HCT116 (cell line): ENCODE measurements at regions not wholly inside any gene's neighbourhood (a gene's known extent, or its start where the extent isn't known, plus 50 kb on each side); places are given as distances from the start of the nearest gene placed in this dataset.
"Not testable (repeated sequence)": the region's sequence is repeated elsewhere in the genome, so short reads cannot be mapped to it uniquely, and the experiment has no call there.

Experiments used
- ATAC-seq: fragments of 200-7000 bp; cut with Tn5 transposase; 2 replicates; pipeline ENCODE4 v1.9.1; 2020; ENCODE audit warnings: mild to moderate bottlenecking, moderate library complexity
- BruUV-seq: library from RNA; stranded (reverse); fragments of 400-500 nt; replicated peaks from 2 replicates; lab custom pipeline; 2021; lab: Mats Ljungman, UMichigan
- CTCF ChIA-PET: fragments of 300-600 bp; sonication (Branson Sonifier 250); formaldehyde crosslinking; loops from one replicate; lab custom pipeline; 2021; ENCODE audit warnings: antibody characterized with exemption; lab: Charles Lee
- POLR2A ChIA-PET: fragments of 300-600, 350-600 bp; sonication (Branson Sonifier 250); formaldehyde crosslinking; loops from one replicate; lab custom pipeline; 2021; ENCODE audit warnings: antibody characterized with exemption; lab: Charles Lee
- RAD21 ChIA-PET, 2 experiments: fragments of 300-600 bp; sonication (Branson Sonifier 250); formaldehyde crosslinking; loops; one replicate each; lab custom pipeline; 2023; ENCODE audit warnings: low total read pairs in 2 of 2; ENCODE audit not compliant: uncharacterized antibody in 2 of 2, unreplicated experiment in 2 of 2, low non-redundant PET in 1 of 2; lab: Charles Lee
- DNase-seq: peaks from one replicate; pipeline ENCODE4 v3.0.0-alpha.2; 2010; ENCODE audit warnings: low read depth, low spot score
- H2AFZ ChIP-seq: fragments of 200-600 bp; shearing (Covaris generic), sonication (generic); 2 replicates; pipeline ENCODE4 v1.6.1; 2017; ENCODE audit warnings: low read depth, mixed run types, mixed read lengths, antibody characterized with exemption, low read length; ENCODE audit not compliant: poor library complexity, severe bottlenecking
- H3K27ac ChIP-seq: 2 replicates; pipeline ENCODE4 v1.5.1; 2012; ENCODE audit warnings: low read depth, low read length
- H3K27me3 ChIP-seq: fragments of 200-600 bp; sonication (generic); 2 replicates; pipeline ENCODE4 v1.6.1; 2016; ENCODE audit warnings: mixed run types, low read length, mixed read lengths; ENCODE audit not compliant: insufficient read depth
- H3K36me3 ChIP-seq, 2 experiments: fragments of 200-500 bp in 1 of 2; fragments of 200-600 bp in 1 of 2; sonication (Bioruptor generic) in 1 of 2; sonication (generic) in 1 of 2; 2 replicates each; pipeline versions ENCODE4 v1.5.1 to v1.6.1; 2014 to 2016; ENCODE audit warnings: low read length in 2 of 2, inconsistent platforms in 1 of 2, mixed read lengths in 1 of 2, mixed run types in 1 of 2; ENCODE audit not compliant: insufficient read depth in 2 of 2, control insufficient read depth in 1 of 2
- H3K4me1 ChIP-seq, 2 experiments: fragments of 200-600 bp in 1 of 2; sonication (generic) in 1 of 2; 2 replicates each; pipeline versions ENCODE4 v1.5.1 to v1.6.1; 2012 to 2017; ENCODE audit warnings: low read length in 2 of 2, inconsistent platforms in 1 of 2, mild to moderate bottlenecking in 1 of 2, mixed read lengths in 1 of 2, mixed run types in 1 of 2, moderate library complexity in 1 of 2; ENCODE audit not compliant: insufficient read depth in 2 of 2, control insufficient read depth in 1 of 2
- H3K4me2 ChIP-seq: fragments of 200-600 bp; sonication (generic); 2 replicates; pipeline ENCODE4 v1.6.1; 2017; ENCODE audit warnings: mixed run types, low read length, mixed read lengths
- H3K4me3 ChIP-seq, 2 experiments: fragments of 200-600 bp in 1 of 2; sonication (generic) in 1 of 2; replicated peaks in 1 of 2; 2 replicates each; pipeline ENCODE4 v1.5.1; 2011 to 2016; ENCODE audit warnings: low read length in 2 of 2, control low read depth in 1 of 2, low read depth in 1 of 2, mild to moderate bottlenecking in 1 of 2, mixed read lengths in 1 of 2, mixed run types in 1 of 2
- H3K79me2 ChIP-seq: fragments of 200-600 bp; sonication (generic); 2 replicates; pipeline ENCODE4 v1.6.1; 2017; ENCODE audit warnings: mild to moderate bottlenecking, mixed run types, low read length, moderate library complexity, mixed read lengths; ENCODE audit not compliant: insufficient read depth
- H3K9ac ChIP-seq: fragments of 200-600 bp; sonication (generic); 2 replicates; pipeline ENCODE4 v1.6.1; 2016; ENCODE audit warnings: low read length, mixed read lengths
- H3K9me2 ChIP-seq: fragments of 200-600 bp; sonication (generic), shearing (Covaris generic); 2 replicates; pipeline ENCODE4 v1.6.1; 2017; ENCODE audit warnings: mixed run types, mild to moderate bottlenecking, moderate library complexity; ENCODE audit not compliant: insufficient read depth
- H3K9me3 ChIP-seq, 2 experiments: fragments of 200-500 bp in 1 of 2; fragments of 200-600 bp in 1 of 2; sonication (Bioruptor generic) in 1 of 2; sonication (generic) in 1 of 2; 2 replicates each; pipeline ENCODE4 v1.6.1; 2014 to 2017; ENCODE audit warnings: low read length in 2 of 2, mixed read lengths in 2 of 2, inconsistent platforms in 1 of 2, low read depth in 1 of 2, mild to moderate bottlenecking in 1 of 2, mixed run types in 1 of 2, moderate library complexity in 1 of 2; ENCODE audit not compliant: control insufficient read depth in 1 of 2, insufficient read depth in 1 of 2
- H4K20me1 ChIP-seq: fragments of 200-600 bp; sonication (generic), shearing (Covaris generic); 2 replicates; pipeline ENCODE4 v1.6.1; 2017; ENCODE audit warnings: mixed run types, mild to moderate bottlenecking, moderate library complexity; ENCODE audit not compliant: insufficient read depth
- EZH2 ChIP-seq: fragments of 200-600 bp; sonication (generic); IDR thresholded peaks from 2 replicates; pipeline ENCODE4 v1.6.1; 2017; ENCODE audit warnings: antibody characterized with exemption, mixed run types
- POLR2A ChIP-seq: IDR thresholded peaks from 2 replicates; pipeline ENCODE4 v1.7.0; 2011; ENCODE audit warnings: borderline replicate concordance; ENCODE audit not compliant: insufficient read depth, insufficient read length; ENCODE audit errors: extremely low read depth
- ZBTB33 ChIP-seq: IDR thresholded peaks from 2 replicates; pipeline ENCODE4 v1.6.1; 2011; ENCODE audit warnings: mild to moderate bottlenecking, low read length, moderate library complexity; ENCODE audit not compliant: insufficient replicate concordance; ENCODE audit errors: extremely low read depth
- intact Hi-C: fragments of 100-400 bp; cut with micrococcal nuclease; formaldehyde crosslinking; loops from 2 replicates; pipeline ENCODE4 v1.10.0; 2022

GRCh38 chr20:1815502-1816085, 79.6 kb upstream of the SIRPA start:
- H3K4me3 ChIP-seq, result no peak overlapping the region
- no peaks in the 10 kb centered on the region for H3K9me2 ChIP-seq
- RAD21 ChIA-PET, result no interaction called here
- ATAC-seq, result no peak
- H4K20me1 ChIP-seq, result no peaks in the 10 kb centered on the region
- 0 out of 2 replicates have a peak, but pooled peaks cover 4% of the 10 kb centered on the region for H3K27me3 ChIP-seq
- no peaks in the 10 kb centered on the region for H3K36me3 ChIP-seq
- TF ChIP-seq POLR2A (no peak), ZBTB33 (no peak), EZH2 (no peak)
- intact Hi-C loops, result no loop called here
- no peak overlapping the region for H3K27ac ChIP-seq
- DNase-seq, result no peak
- BruUV-seq, result no TSS peak
- no peak overlapping the region for H3K4me2 ChIP-seq
- no peak overlapping the region for H3K9ac ChIP-seq
- peaks cover 14 to 52% of the 10 kb centered on the region in 2 experiments; a peak in 3 of 4 replicates for H3K4me1 ChIP-seq
- CTCF ChIA-PET, result no interaction called here
- no peaks in the 10 kb centered on the region for H3K9me3 ChIP-seq
- no peak overlapping the region for H2AFZ ChIP-seq
- no peaks in the 10 kb centered on the region for H3K79me2 ChIP-seq
- POLR2A ChIA-PET, result no interaction called here

GRCh38 chr20:1814861-1815260, 80.3 kb upstream of the SIRPA start:
- ATAC-seq, H3K79me2 ChIP-seq, H3K9me3 ChIP-seq, H3K36me3 ChIP-seq, H3K9me2 ChIP-seq, H2AFZ ChIP-seq, BruUV-seq, H4K20me1 ChIP-seq, DNase-seq, H3K9ac ChIP-seq, CTCF ChIA-PET, POLR2A ChIA-PET, H3K4me2 ChIP-seq, H3K27me3 ChIP-seq, intact Hi-C loops, RAD21 ChIA-PET, H3K27ac ChIP-seq, H3K4me3 ChIP-seq: not testable (repeated sequence)
- H3K4me1 ChIP-seq, result peaks cover 14 to 59% of the 10 kb centered on the region in 2 experiments; a peak in 3 of 4 replicates
